BLaER1 (cell line): ENCODE measurements at regions not wholly inside any gene's neighbourhood (a gene's known extent, or its start where the extent isn't known, plus 50 kb on each side); places are given as distances from the start of the nearest gene placed in this dataset.

Experiments
- H3K27ac ChIP-seq: shearing (Covaris generic); formaldehyde crosslinking; 2 replicates; pipeline ENCODE4 v1.8.1; 2022
- H3K27me3 ChIP-seq: shearing (Covaris generic); formaldehyde crosslinking; 2 replicates; pipeline ENCODE4 v1.8.1; 2022
- H3K36me3 ChIP-seq: shearing (Covaris generic); formaldehyde crosslinking; 2 replicates; pipeline ENCODE4 v1.8.1; 2022
- H3K4me1 ChIP-seq: shearing (Covaris generic); formaldehyde crosslinking; 2 replicates; pipeline ENCODE4 v1.8.1; 2022
- H3K4me2 ChIP-seq: shearing (Covaris generic); formaldehyde crosslinking; 2 replicates; pipeline ENCODE4 v1.8.1; 2022
- H3K4me3 ChIP-seq: shearing (Covaris generic); formaldehyde crosslinking; 2 replicates; pipeline ENCODE4 v1.8.1; 2022
- H3K9ac ChIP-seq: shearing (Covaris generic); formaldehyde crosslinking; 2 replicates; pipeline ENCODE4 v1.8.1; 2022
- H3K9me3 ChIP-seq: shearing (Covaris generic); formaldehyde crosslinking; 2 replicates; pipeline ENCODE4 v1.8.1; 2022
- H4K20me1 ChIP-seq: shearing (Covaris generic); formaldehyde crosslinking; 2 replicates; pipeline ENCODE4 v1.8.1; 2022
- Cebpa-rat ChIP-seq: shearing (Covaris generic); IDR thresholded peaks from 2 replicates; pipeline ENCODE4 v1.8.1; 2022

DNA sequence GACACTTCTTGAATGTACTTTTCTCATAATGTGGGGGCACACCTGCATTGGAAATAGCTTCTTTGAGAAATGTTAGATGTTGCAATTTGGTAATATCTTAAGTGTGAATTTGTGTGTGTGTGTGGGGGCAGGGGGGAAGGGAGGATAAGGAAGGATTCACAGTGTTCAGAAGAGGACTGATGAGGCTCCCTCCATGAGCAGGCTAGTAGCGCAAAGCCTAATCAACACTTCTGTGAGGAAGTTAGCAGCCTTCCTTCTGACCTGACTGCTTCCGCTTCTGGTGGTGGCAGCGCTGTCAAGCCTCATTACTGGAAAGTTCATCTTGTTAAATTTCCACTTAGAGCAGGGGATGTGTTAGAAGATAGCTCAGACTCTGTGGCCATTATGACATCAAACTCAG lies 295.4 kb upstream of the SPRED2 start:
- no peaks in the 10 kb centered on the region for H3K36me3 ChIP-seq
- H3K9me3 ChIP-seq = peaks cover 12% of the 10 kb centered on the region; the same call in 1 of the 2 replicates
- H3K27me3 ChIP-seq = no peaks in the 10 kb centered on the region
- no peaks in the 10 kb centered on the region for H4K20me1 ChIP-seq
- no peak overlapping the region for H3K27ac ChIP-seq
- H3K4me3 ChIP-seq = no peak overlapping the region
- H3K4me1 ChIP-seq = no peaks in the 10 kb centered on the region
- no peak overlapping the region for H3K9ac ChIP-seq
- H3K4me2 ChIP-seq = no peak overlapping the region
- no peak for TF ChIP-seq Cebpa-rat

DNA sequence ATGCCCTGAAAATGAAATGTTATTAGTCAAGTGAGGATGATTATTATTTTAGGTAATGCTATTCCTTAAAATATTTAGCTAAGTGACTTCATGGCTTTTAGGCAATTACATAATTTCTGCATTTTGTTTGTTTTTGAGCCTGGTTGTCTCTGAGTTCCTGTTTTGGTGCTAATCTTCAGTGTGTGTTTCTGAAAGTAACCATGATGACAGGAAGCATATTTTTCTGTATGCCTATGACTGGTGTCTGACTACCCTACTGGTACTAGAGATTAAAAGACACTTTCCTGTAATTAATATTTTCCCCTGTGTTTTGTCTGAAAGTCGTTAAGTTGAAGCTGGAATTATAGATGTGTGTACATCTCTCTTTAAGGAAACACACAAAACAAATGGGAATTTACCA lies 295.0 kb upstream of the SPRED2 start:
- Histone ChIP-seq H3K9ac (no peak overlapping the region), H3K4me3 (no peak overlapping the region), H3K9me3 (peaks cover 12% of the 10 kb centered on the region; the same call in 1 of the 2 replicates), H3K27ac (no peak overlapping the region), H3K4me2 (no peak overlapping the region), H4K20me1 (no peaks in the 10 kb centered on the region), H3K27me3 (no peaks in the 10 kb centered on the region), H3K36me3 (no peaks in the 10 kb centered on the region), H3K4me1 (no peaks in the 10 kb centered on the region)
- no peak for TF ChIP-seq Cebpa-rat

- Histone ChIP-seq H3K27me3 (no peaks in the 10 kb centered on the region), H3K9me3 (peaks cover 12% of the 10 kb centered on the region; the same call in 1 of the 2 replicates), H3K36me3 (no peaks in the 10 kb centered on the region), H3K9ac (no peak overlapping the region), H3K4me1 (no peaks in the 10 kb centered on the region), H3K27ac (no peak overlapping the region), H3K4me3 (no peak overlapping the region), H3K4me2 (no peak overlapping the region), H4K20me1 (no peaks in the 10 kb centered on the region)
- no peak for TF ChIP-seq Cebpa-rat
Observed at GRCh38 chr2:65724752-65725151, 292.4 kb upstream of the SPRED2 start.

GRCh38 chr2:65724336-65724735 lies 291.9 kb upstream of the SPRED2 start:
- TF ChIP-seq Cebpa-rat = no peak
- Histone ChIP-seq H3K36me3 (no peaks in the 10 kb centered on the region), H3K9me3 (peaks cover 12% of the 10 kb centered on the region; the same call in 1 of the 2 replicates), H4K20me1 (no peaks in the 10 kb centered on the region), H3K27me3 (no peaks in the 10 kb centered on the region), H3K27ac (no peak overlapping the region), H3K4me1 (no peaks in the 10 kb centered on the region), H3K4me2 (no peak overlapping the region), H3K4me3 (no peak overlapping the region), H3K9ac (no peak overlapping the region)

GRCh38 chr2:65722028-65722778 lies 289.8 kb upstream of the SPRED2 start:
- no peak overlapping the region for H3K27ac ChIP-seq
- no peaks in the 10 kb centered on the region for H3K4me1 ChIP-seq
- H3K4me3 ChIP-seq = no peak overlapping the region
- peaks cover 12% of the 10 kb centered on the region; the same call in 1 of the 2 replicates for H3K9me3 ChIP-seq
- no peak for TF ChIP-seq Cebpa-rat
- H3K4me2 ChIP-seq = no peak overlapping the region
- no peaks in the 10 kb centered on the region for H3K27me3 ChIP-seq
- H4K20me1 ChIP-seq = no peaks in the 10 kb centered on the region
- H3K9ac ChIP-seq = no peak overlapping the region
- no peaks in the 10 kb centered on the region for H3K36me3 ChIP-seq

DNA sequence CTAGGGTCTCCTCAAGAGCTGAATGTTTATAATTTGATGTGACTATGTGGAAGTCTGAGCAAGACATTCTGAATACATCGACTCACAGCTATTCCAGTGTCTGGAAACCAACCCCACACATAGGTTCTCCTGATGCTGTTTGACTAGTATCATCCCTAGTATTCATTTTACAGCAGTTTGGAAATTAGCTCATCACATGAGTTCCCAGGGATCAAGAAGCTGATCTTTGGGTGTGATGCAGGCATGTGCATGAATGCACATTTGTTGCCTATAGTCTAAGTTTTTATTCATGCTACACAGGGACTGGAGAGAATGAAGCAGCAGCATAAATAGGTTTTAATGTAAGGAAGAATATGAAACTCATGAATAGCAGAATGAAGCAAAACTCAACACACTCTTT lies 284.3 kb upstream of the SPRED2 start:
- no peaks in the 10 kb centered on the region for H3K36me3 ChIP-seq
- H3K4me2 ChIP-seq = no peak overlapping the region
- H3K27ac ChIP-seq = no peak overlapping the region
- H3K4me1 ChIP-seq = no peaks in the 10 kb centered on the region
- H3K27me3 ChIP-seq = no peaks in the 10 kb centered on the region
- H3K4me3 ChIP-seq = no peak overlapping the region
- no peaks in the 10 kb centered on the region for H3K9me3 ChIP-seq
- no peak overlapping the region for H3K9ac ChIP-seq
- H4K20me1 ChIP-seq = no peaks in the 10 kb centered on the region
- TF ChIP-seq Cebpa-rat = no peak

DNA sequence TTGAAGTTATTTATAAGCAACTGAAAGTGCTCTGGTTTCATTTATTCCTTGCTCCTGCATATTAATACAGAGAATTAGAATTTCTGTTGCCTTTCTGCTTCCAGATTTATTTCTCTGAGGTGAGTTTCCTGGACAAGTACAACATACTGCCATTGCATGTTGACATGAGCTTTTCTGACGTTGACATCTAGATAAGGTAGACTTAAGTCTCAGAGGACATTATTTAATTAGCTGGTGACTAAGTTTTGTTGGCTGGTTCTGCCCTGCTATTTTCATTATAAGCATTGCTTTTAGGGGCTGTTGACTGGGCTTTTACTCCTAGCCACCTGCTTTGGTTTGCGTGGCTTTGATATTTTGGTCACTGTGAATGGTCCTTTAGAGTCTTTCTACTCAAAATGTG lies 282.9 kb upstream of the SPRED2 start:
- no peak overlapping the region for H3K4me2 ChIP-seq
- H3K4me3 ChIP-seq = no peak overlapping the region
- H3K27ac ChIP-seq = no peak overlapping the region
- no peaks in the 10 kb centered on the region for H3K36me3 ChIP-seq
- H3K27me3 ChIP-seq = no peaks in the 10 kb centered on the region
- H3K9ac ChIP-seq = no peak overlapping the region
- no peak for TF ChIP-seq Cebpa-rat
- no peaks in the 10 kb centered on the region for H3K9me3 ChIP-seq
- H4K20me1 ChIP-seq = no peaks in the 10 kb centered on the region
- no peaks in the 10 kb centered on the region for H3K4me1 ChIP-seq

DNA sequence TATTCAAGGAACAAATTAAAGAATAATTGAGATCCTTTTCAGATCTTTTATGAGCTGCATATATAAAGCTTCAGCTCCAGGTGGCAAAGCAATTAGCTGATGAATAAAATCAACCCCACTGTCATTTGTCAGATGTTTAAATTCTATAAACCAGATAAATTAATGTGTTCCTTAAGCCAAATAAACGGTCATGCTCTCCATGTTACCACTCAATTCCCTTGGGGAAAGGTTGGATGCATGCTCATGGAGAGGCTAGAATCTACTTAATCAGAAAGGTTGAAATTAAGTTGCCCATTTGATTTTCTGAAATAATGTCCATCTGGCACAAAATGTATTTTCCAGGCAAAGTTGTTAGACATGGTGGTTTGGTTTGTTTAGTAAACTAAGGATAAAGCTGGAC lies 282.5 kb upstream of the SPRED2 start:
- H3K27ac ChIP-seq = no peak overlapping the region
- no peaks in the 10 kb centered on the region for H3K4me1 ChIP-seq
- H3K4me2 ChIP-seq = no peak overlapping the region
- H3K4me3 ChIP-seq = no peak overlapping the region
- TF ChIP-seq Cebpa-rat = no peak
- no peaks in the 10 kb centered on the region for H3K9me3 ChIP-seq
- no peak overlapping the region for H3K9ac ChIP-seq
- H3K36me3 ChIP-seq = no peaks in the 10 kb centered on the region
- H4K20me1 ChIP-seq = no peaks in the 10 kb centered on the region
- no peaks in the 10 kb centered on the region for H3K27me3 ChIP-seq

- H3K27me3 ChIP-seq = no peaks in the 10 kb centered on the region
- no peak overlapping the region for H3K9ac ChIP-seq
- H4K20me1 ChIP-seq = no peaks in the 10 kb centered on the region
- no peaks in the 10 kb centered on the region for H3K4me1 ChIP-seq
- H3K4me2 ChIP-seq = no peak overlapping the region
- no peaks in the 10 kb centered on the region for H3K36me3 ChIP-seq
- H3K9me3 ChIP-seq = no peaks in the 10 kb centered on the region
- H3K4me3 ChIP-seq = no peak overlapping the region
- TF ChIP-seq Cebpa-rat = no peak
- H3K27ac ChIP-seq = no peak overlapping the region
Observed at GRCh38 chr2:65711863-65712262, 279.5 kb upstream of the SPRED2 start.

GRCh38 chr2:65710779-65711295 lies 278.4 kb upstream of the SPRED2 start:
- H4K20me1 ChIP-seq = no peaks in the 10 kb centered on the region
- no peak overlapping the region for H3K27ac ChIP-seq
- H3K4me1 ChIP-seq = no peaks in the 10 kb centered on the region
- H3K4me3 ChIP-seq = no peak overlapping the region
- no peak overlapping the region for H3K4me2 ChIP-seq
- no peak overlapping the region for H3K9ac ChIP-seq
- no peaks in the 10 kb centered on the region for H3K9me3 ChIP-seq
- TF ChIP-seq Cebpa-rat = no peak
- H3K27me3 ChIP-seq = no peaks in the 10 kb centered on the region
- no peaks in the 10 kb centered on the region for H3K36me3 ChIP-seq
